RWPE2 (cell line): ENCODE measurements at regions not wholly inside any gene's neighbourhood (a gene's known extent, or its start where the extent isn't known, plus 50 kb on each side); places are given as distances from the start of the nearest gene placed in this dataset.

Experiments used
- ATAC-seq: fragments of 200-7000 bp; cut with Tn5 transposase; 3 replicates; pipeline ENCODE4 v1.9.1; 2021; ENCODE audit warnings: low read depth
- DNase-seq: peaks from one replicate; pipeline ENCODE4 v3.0.0-alpha.2; 2020; ENCODE audit warnings: low spot score
- H3K27ac ChIP-seq: fragments of 450-650 bp; 2 replicates; pipeline ENCODE4 v1.5.1; 2017; ENCODE audit warnings: mild to moderate bottlenecking; ENCODE audit not compliant: poor library complexity, severe bottlenecking
- H3K27me3 ChIP-seq: fragments of 250-450 bp; sonication (Bioruptor Pico); 2 replicates; pipeline ENCODE4 v1.5.1; 2021; ENCODE audit warnings: mild to moderate bottlenecking, moderate library complexity; ENCODE audit not compliant: insufficient read depth, poor library complexity, severe bottlenecking
- H3K36me3 ChIP-seq: fragments of 250-450 bp; sonication (Bioruptor Pico); 2 replicates; pipeline ENCODE4 v1.5.1; 2020; ENCODE audit warnings: low read depth, mild to moderate bottlenecking, moderate library complexity
- H3K4me1 ChIP-seq: fragments of 250-450 bp; sonication (Bioruptor Pico); 2 replicates; pipeline ENCODE4 v1.5.1; 2021; ENCODE audit warnings: mild to moderate bottlenecking, moderate library complexity; ENCODE audit not compliant: insufficient read depth, poor library complexity, severe bottlenecking
- H3K4me3 ChIP-seq: fragments of 250-450 bp; sonication (Bioruptor Pico); 2 replicates; pipeline ENCODE4 v1.5.1; 2021; ENCODE audit warnings: mild to moderate bottlenecking, moderate library complexity; ENCODE audit not compliant: severe bottlenecking
- H3K9me3 ChIP-seq: fragments of 250-450 bp; sonication (Bioruptor Pico); 2 replicates; pipeline ENCODE4 v1.5.1; 2021; ENCODE audit warnings: mild to moderate bottlenecking, moderate library complexity; ENCODE audit not compliant: severe bottlenecking
- CTCF ChIP-seq: fragments of 450-650 bp; IDR thresholded peaks from one replicate; pipeline ENCODE4 v1.5.1; 2017; ENCODE audit warnings: mild to moderate bottlenecking, moderate library complexity; ENCODE audit not compliant: poor library complexity, severe bottlenecking

GRCh38 chr12:22787557-22787956 lies 162.6 kb downstream of the ETNK1 start:
- Histone ChIP-seq H3K9me3 (no peaks in the 10 kb centered on the region), H3K4me1 (no peaks in the 10 kb centered on the region), H3K27me3 (no peaks in the 10 kb centered on the region), H3K36me3 (no peaks in the 10 kb centered on the region), H3K4me3 (no peak overlapping the region), H3K27ac (no peak overlapping the region)
- DNase-seq (no peak), ATAC-seq (no peak)
- no peak for TF ChIP-seq CTCF

- H3K9me3 ChIP-seq = no peaks in the 10 kb centered on the region
- no peak overlapping the region for H3K27ac ChIP-seq
- no peaks in the 10 kb centered on the region for H3K36me3 ChIP-seq
- no peak overlapping the region for H3K4me3 ChIP-seq
- TF ChIP-seq CTCF = no peak
- no peak for ATAC-seq
- no peaks in the 10 kb centered on the region for H3K4me1 ChIP-seq
- no peak for DNase-seq
- no peaks in the 10 kb centered on the region for H3K27me3 ChIP-seq
Measured at GRCh38 chr12:22788913-22789312, 163.9 kb downstream of the ETNK1 start.

GRCh38 chr12:22792138-22792537 lies 167.2 kb downstream of the ETNK1 start:
- TF ChIP-seq CTCF = no peak
- Histone ChIP-seq H3K27ac (no peak overlapping the region), H3K4me3 (no peak overlapping the region), H3K27me3 (no peaks in the 10 kb centered on the region), H3K4me1 (no peaks in the 10 kb centered on the region), H3K36me3 (no peaks in the 10 kb centered on the region), H3K9me3 (no peaks in the 10 kb centered on the region)
- ATAC-seq (no peak), DNase-seq (no peak)

GRCh38 chr12:22794017-22794416 lies 169.0 kb downstream of the ETNK1 start:
- Histone ChIP-seq H3K36me3 (no peaks in the 10 kb centered on the region), H3K27ac (no peak overlapping the region), H3K4me1 (no peaks in the 10 kb centered on the region), H3K4me3 (no peak overlapping the region), H3K27me3 (no peaks in the 10 kb centered on the region), H3K9me3 (no peaks in the 10 kb centered on the region)
- TF ChIP-seq CTCF = no peak
- ATAC-seq (no peak), DNase-seq (no peak)

- no peaks in the 10 kb centered on the region for H3K9me3 ChIP-seq
- no peak overlapping the region for H3K4me3 ChIP-seq
- TF ChIP-seq CTCF = no peak
- ATAC-seq (no peak), DNase-seq (no peak)
- no peaks in the 10 kb centered on the region for H3K27me3 ChIP-seq
- no peaks in the 10 kb centered on the region for H3K4me1 ChIP-seq
- no peak overlapping the region for H3K27ac ChIP-seq
- H3K36me3 ChIP-seq = no peaks in the 10 kb centered on the region
Measured at GRCh38 chr12:22796941-22797630, 172.1 kb downstream of the ETNK1 start.
